ENCODE measurements at regions not wholly inside any gene's neighbourhood (a gene's known extent, or its start where the extent isn't known, plus 50 kb on each side); places are given as distances from the start of the nearest gene placed in this dataset.

- Histone ChIP-seq H4K91ac (ENCODE audit: insufficient read depth, low read depth, low read length) (no peak overlapping the region), H3K56ac (ENCODE audit: extremely low read depth, insufficient read depth, low read length) (no peak overlapping the region), H3K79me1 (ENCODE audit: low read depth in 1 of 2, low read length in 2 of 2) (no peaks in the 10 kb centered on the region), H4K5ac (ENCODE audit: low read depth, low read length) (no peak overlapping the region), H2AK5ac (ENCODE audit: low read depth, low read length) (no peak overlapping the region), H3K27ac (ENCODE audit: insufficient read depth, low read length) (no peak overlapping the region), H3K9ac (ENCODE audit: low read depth, low read length) (no peak overlapping the region), H3K23ac (ENCODE audit: low read depth, low read length) (no peak overlapping the region), H2AK9ac (replicated peaks; ENCODE audit: low read depth, low read length, poor library complexity) (no peak overlapping the region), H3K4me3 (ENCODE audit: insufficient read depth, low read depth, low read length) (no peak overlapping the region), H3K14ac (replicated peaks; ENCODE audit: low read depth, low read length) (no peak overlapping the region), H3K4me1 (ENCODE audit: control insufficient read depth, insufficient read depth, low read length) (no peaks in the 10 kb centered on the region), H3K4ac (ENCODE audit: low read depth, low read length) (no peak overlapping the region), H3K4me2 (ENCODE audit: low read depth, low read length) (no peak overlapping the region), H4K8ac (ENCODE audit: low read depth in 2 of 2, low read length in 2 of 2) (no peak overlapping the region), H3K27me3 (ENCODE audit: control insufficient read depth, insufficient read depth, low read length) (no peaks in the 10 kb centered on the region), H2BK5ac (ENCODE audit: low read depth, low read length, poor library complexity, severe bottlenecking) (no peak overlapping the region), H2BK15ac (ENCODE audit: low read depth, low read length) (no peak overlapping the region), H3K9me3 (ENCODE audit: control insufficient read depth, insufficient read depth, low read length) (peaks cover 7% of the 10 kb centered on the region), H2BK120ac (ENCODE audit: low read depth, low read length) (no peak overlapping the region), H2AFZ (replicated peaks; ENCODE audit: low read length, poor library complexity) (no peak overlapping the region), H4K20me1 (ENCODE audit: insufficient read depth, low read length) (no peaks in the 10 kb centered on the region), H3K36me3 (ENCODE audit: control insufficient read depth, insufficient read depth, low read length) (no peaks in the 10 kb centered on the region), H3K9me1 (ENCODE audit: insufficient read depth, low read length) (no peaks in the 10 kb centered on the region), H2BK20ac (ENCODE audit: low read depth, low read length) (no peak overlapping the region), H3K18ac (ENCODE audit: low read depth, low read length) (no peak overlapping the region)
- no CpG with 5 or more reads among the region's 10 CpGs for WGBS, 2 experiments (ENCODE audit: extremely low coverage in 2 of 2, insufficient read length in 1 of 2)
- in situ Hi-C loops (cut with MboI; ENCODE audit: low sequenced_read_pairs): no loop called here
- DNase-seq (no peak), ATAC-seq (ENCODE audit: low read depth) (no peak)
- dilution Hi-C loops (cut with HindIII; ENCODE audit: low sequenced_read_pairs, unreplicated experiment): no loop called here
- TF ChIP-seq RCOR1 (IDR thresholded peaks at IDR 0.05; ENCODE audit: insufficient replicate concordance, low read length) (no peak), MXI1 (IDR thresholded peaks at IDR 0.05; ENCODE audit: borderline replicate concordance, low read depth, low read length) (no peak), MAFK (IDR thresholded peaks at IDR 0.05; ENCODE audit: low read depth, low read length) (no peak), NFE2L2 (IDR thresholded peaks at IDR 0.05; ENCODE audit: low read depth, low read length) (no peak), CEBPB (IDR thresholded peaks at IDR 0.05; ENCODE audit: low read depth, low read length) (no peak), POLR2A (IDR thresholded peaks at IDR 0.05; ENCODE audit: low read depth, low read length) (no peak), MAZ (IDR thresholded peaks at IDR 0.05; ENCODE audit: borderline replicate concordance, low read depth, low read length) (no peak), USF2 (IDR thresholded peaks at IDR 0.05; ENCODE audit: low read depth, low read length) (no peak), RAD21 (IDR thresholded peaks at IDR 0.05; ENCODE audit: low read length) (no peak), ELK1 (IDR thresholded peaks at IDR 0.05; ENCODE audit: borderline replicate concordance, low read depth, low read length) (no peak), BHLHE40 (IDR thresholded peaks at IDR 0.05; ENCODE audit: low read depth, low read length) (no peak), SMC3 (IDR thresholded peaks at IDR 0.05; ENCODE audit: low read depth, low read length) (no peak), FOS (IDR thresholded peaks at IDR 0.05; ENCODE audit: low read depth, low read length) (no peak), CTCF (conservative IDR thresholded peaks at IDR 0.05; ENCODE audit: low read depth, low read length) (no peak), RFX5 (IDR thresholded peaks at IDR 0.05; ENCODE audit: low read depth, low read length) (no peak), CHD1 (IDR thresholded peaks at IDR 0.05; ENCODE audit: low read depth, low read length) (no peak)
- ChIA-PET POLR2A (ENCODE audit: unreplicated experiment) (no interaction called here), CTCF (no interaction called here)
- intact Hi-C loops (cut with micrococcal nuclease): no loop called here
- BruUV-seq (replicated peaks): no TSS peak
These were observed 343.8 kb upstream of the RBFOX1 start for GRCh38 chr16:6988846-6989245.
